ENCODE measurements at regions not wholly inside any gene's neighbourhood (a gene's known extent, or its start where the extent isn't known, plus 50 kb on each side); places are given as distances from the start of the nearest gene placed in this dataset.

DNA sequence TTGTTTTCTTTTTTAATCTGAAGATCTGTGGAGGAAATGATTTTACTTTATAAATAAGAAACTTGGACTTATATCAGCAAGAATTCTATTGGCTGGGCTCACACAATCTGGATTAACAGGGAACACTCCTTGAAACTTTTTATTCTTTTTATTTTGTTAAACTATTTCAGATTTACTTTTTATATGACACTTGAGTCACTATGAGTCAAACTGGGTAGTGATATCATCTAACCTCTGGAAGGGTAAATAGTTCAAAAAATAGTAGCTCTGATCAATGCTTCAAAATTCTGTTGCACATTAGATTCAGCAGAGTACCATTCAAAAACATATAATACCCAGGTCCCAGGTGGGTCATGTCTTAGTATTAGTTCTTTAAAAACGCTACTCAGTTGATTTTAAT lies 55.1 kb upstream of the NBEA start:
- no peak for TF ChIP-seq CTCF (IDR thresholded peaks at IDR 0.05; ENCODE audit: control extremely low read depth, extremely low read depth, low read depth, missing control alignments)
- CTCF ChIA-PET, result no interaction called here
- DNase-seq (ENCODE audit: extremely low spot score), result no peak
- POLR2A ChIA-PET, result no interaction called here

All from GM10248 (cell line).